Endothelial cell of umbilical vein (primary cell): ENCODE measurements at regions not wholly inside any gene's neighbourhood (a gene's known extent, or its start where the extent isn't known, plus 50 kb on each side); places are given as distances from the start of the nearest gene placed in this dataset.

Source experiments
- BruUV-seq: library from RNA; stranded (reverse); fragments of 400-500 nt; replicated peaks from 2 replicates; lab custom pipeline; 2021; lab: Mats Ljungman, UMichigan
- CTCF ChIA-PET: fragments of 300-600, 350-600 bp; sonication (Branson Sonifier 250); formaldehyde crosslinking; loops from one replicate; lab custom pipeline; 2021; ENCODE audit warnings: antibody characterized with exemption, inconsistent platforms; lab: Charles Lee
- POLR2A ChIA-PET: fragments of 300-600, 350-600 bp; sonication (Branson Sonifier 250); formaldehyde crosslinking; loops from one replicate; lab custom pipeline; 2021; ENCODE audit warnings: antibody characterized with exemption, inconsistent platforms; lab: Charles Lee
- DNase-seq: peaks from one replicate; pipeline ENCODE4 v3.0.0-alpha.2; 2011; ENCODE audit warnings: low read depth, low spot score
- FAIRE-seq: peaks from 2 replicates; lab custom pipeline; 2011; peaks lifted over from hg19 to GRCh38; lab: Jason Lieb, UNC
- H2AFZ ChIP-seq: 2 replicates; pipeline ENCODE4 v1.6.0; 2012; ENCODE audit warnings: low read depth, low read length, control low read depth, inconsistent platforms
- H3K27ac ChIP-seq: 2 replicates; pipeline ENCODE4 v1.5.1; 2011; ENCODE audit warnings: low read depth, mild to moderate bottlenecking, control low read depth, low read length, moderate library complexity; ENCODE audit not compliant: insufficient read depth
- H3K27me3 ChIP-seq, 2 experiments: 2 replicates each; pipeline versions ENCODE4 v1.6.0 to v1.6.1; 2011; ENCODE audit warnings: low read length in 2 of 2, mixed read lengths in 1 of 2; ENCODE audit not compliant: control insufficient read depth in 2 of 2, insufficient read depth in 2 of 2
- H3K36me3 ChIP-seq, 2 experiments: 2 replicates in 1 of 2; 3 replicates in 1 of 2; pipeline ENCODE4 v1.5.1; 2011; ENCODE audit warnings: low read length in 2 of 2, mild to moderate bottlenecking in 1 of 2, moderate library complexity in 1 of 2; ENCODE audit not compliant: control insufficient read depth in 2 of 2, insufficient read depth in 2 of 2; ENCODE audit errors: extremely low read depth in 1 of 2
- H3K4me1 ChIP-seq: 3 replicates; pipeline ENCODE4 v1.5.1; 2011; ENCODE audit warnings: mild to moderate bottlenecking, low read length; ENCODE audit not compliant: control insufficient read depth, insufficient read depth; ENCODE audit errors: extremely low read depth
- H3K4me2 ChIP-seq: 2 replicates; pipeline ENCODE4 v1.6.1; 2011; ENCODE audit warnings: low read length, control low read depth, mixed read lengths; ENCODE audit not compliant: insufficient read depth
- H3K4me3 ChIP-seq, 3 experiments: fragments of 200-600 bp in 1 of 3; sonication (generic), shearing (Covaris generic) in 1 of 3; replicated peaks in 1 of 3; 2 replicates each; pipeline ENCODE4 v1.5.1; 2011 to 2016; ENCODE audit warnings: control low read depth in 3 of 3, low read length in 3 of 3, mild to moderate bottlenecking in 2 of 3, inconsistent platforms in 1 of 3, low read depth in 1 of 3, moderate library complexity in 1 of 3; ENCODE audit not compliant: insufficient read depth in 1 of 3
- H3K79me2 ChIP-seq: 2 replicates; pipeline ENCODE4 v1.6.0; 2012; ENCODE audit warnings: low read length, inconsistent platforms; ENCODE audit not compliant: control insufficient read depth, insufficient read depth
- H3K9ac ChIP-seq: replicated peaks from 2 replicates; pipeline ENCODE3; 2011; ENCODE audit warnings: low read length, control low read depth; ENCODE audit not compliant: insufficient read depth; ENCODE audit errors: extremely low read depth
- H3K9me1 ChIP-seq: replicated peaks from 3 replicates; pipeline ENCODE4 v1.6.0; 2011; ENCODE audit warnings: mild to moderate bottlenecking, low read length; ENCODE audit not compliant: control insufficient read depth, insufficient read depth; ENCODE audit errors: extremely low read depth
- H3K9me3 ChIP-seq: replicated peaks from 2 replicates; pipeline ENCODE4 v1.5.1; 2012; ENCODE audit warnings: low read length, inconsistent platforms; ENCODE audit not compliant: control insufficient read depth, insufficient read depth
- H4K20me1 ChIP-seq: replicated peaks from 2 replicates; pipeline ENCODE3; 2011; ENCODE audit warnings: mild to moderate bottlenecking, low read length; ENCODE audit not compliant: control insufficient read depth, insufficient read depth; ENCODE audit errors: extremely low read depth
- EZH2 ChIP-seq: IDR thresholded peaks from 2 replicates; pipeline ENCODE4 v1.6.1; 2012; ENCODE audit warnings: borderline replicate concordance, low read depth, mild to moderate bottlenecking, moderate library complexity, low read length, inconsistent platforms; ENCODE audit not compliant: severe bottlenecking
- FOS ChIP-seq: IDR thresholded peaks from 2 replicates; pipeline ENCODE4 v1.6.1; 2011; ENCODE audit warnings: mild to moderate bottlenecking, low read length, moderate library complexity, borderline replicate concordance; ENCODE audit not compliant: insufficient read depth
- JUN ChIP-seq: IDR thresholded peaks from 2 replicates; pipeline ENCODE4 v1.6.1; 2011; ENCODE audit warnings: borderline replicate concordance, low read depth; ENCODE audit not compliant: insufficient read length, insufficient read depth
- POLR2A ChIP-seq: IDR thresholded peaks from 2 replicates; pipeline ENCODE4 v1.6.1; 2012; ENCODE audit warnings: low read depth, mild to moderate bottlenecking, control low read depth, low read length
- POLR2AphosphoS5 ChIP-seq: IDR thresholded peaks from 2 replicates; pipeline ENCODE4 v1.6.1; 2012; ENCODE audit warnings: low read depth, mild to moderate bottlenecking, control low read depth, low read length, moderate library complexity; ENCODE audit not compliant: insufficient read depth
- dilution Hi-C: fragments of 300-500 bp; cut with MboI; formaldehyde crosslinking; loops from one replicate; pipeline ENCODE4 v1.15.0; 2019; ENCODE audit warnings: low sequenced_read_pairs; ENCODE audit not compliant: extremely low pct_ligation_motif_present
- intact Hi-C: fragments of 100-400 bp; cut with micrococcal nuclease; formaldehyde crosslinking; loops from one replicate; pipeline ENCODE4 v1.10.0; 2022
- TF ChIP-seq, protein P1 (sequence below), 2 donors: IDR thresholded peaks; 1 replicate in 1 of 2; 2 replicates in 1 of 2; pipeline ENCODE4 v1.5.1; 2011; ENCODE audit warnings: low read length in 2 of 2, mild to moderate bottlenecking in 2 of 2, moderate library complexity in 2 of 2, control low read depth in 1 of 2, inconsistent platforms in 1 of 2, low read depth in 1 of 2; ENCODE audit not compliant: insufficient read depth in 1 of 2; ENCODE audit errors: extremely low read depth in 1 of 2
- TF ChIP-seq, protein P2 (sequence below): IDR thresholded peaks from 2 replicates; pipeline ENCODE4 v1.6.1; 2011; ENCODE audit not compliant: insufficient read depth, insufficient read length

DNA sequence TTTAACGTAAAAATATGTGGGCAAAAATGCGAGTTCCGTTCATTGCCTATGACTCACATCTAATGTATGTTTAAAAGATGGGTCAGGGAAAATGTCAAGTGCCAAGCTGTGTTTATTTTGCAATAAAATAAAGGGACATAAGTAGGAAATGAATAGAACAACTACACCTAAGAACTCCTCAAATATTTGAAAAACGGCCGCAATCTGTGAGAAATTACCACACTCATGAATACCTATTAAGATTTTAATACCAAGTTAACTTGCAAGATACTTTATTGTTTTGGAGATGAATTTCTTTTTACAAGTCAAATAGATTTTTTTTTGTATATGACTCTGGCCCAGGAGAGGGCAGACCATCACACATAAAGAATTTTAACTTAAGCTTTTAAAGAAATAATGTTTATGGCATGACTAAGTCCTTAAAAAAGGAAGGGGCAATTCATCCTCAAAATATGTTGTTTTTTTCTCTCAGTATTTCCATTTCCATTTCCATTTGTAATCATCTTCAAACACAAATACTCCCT is 152.7 kb downstream of the SUCNR1 start:
- Histone ChIP-seq H2AFZ (no peak overlapping the region), H3K9me1 (no peaks in the 10 kb centered on the region), H3K9ac (peak overlapping the region; percentile 69), H3K4me1 (peaks cover 41% of the 10 kb centered on the region), H4K20me1 (no peaks in the 10 kb centered on the region), H3K4me3 (peak overlapping the region in 1 of 3 experiments; percentile 41), H3K27me3 (no peaks in the 10 kb centered on the region), H3K27ac (peak overlapping the region; percentile 89), H3K79me2 (no peaks in the 10 kb centered on the region), H3K9me3 (no peaks in the 10 kb centered on the region), H3K4me2 (peak overlapping the region; percentile 73), H3K36me3 (no peaks in the 10 kb centered on the region)
- intact Hi-C loops = loop anchor here (1.0 to 2.0 kb wide), 8 partner anchors 21 to 419 kb away; partner anchors contain the start of gene MBNL1
- POLR2A ChIA-PET = interaction anchor here (0.7 to 0.9 kb wide), 2 partner anchors 243 to 303 kb away, joined by 3 read pairs; partner anchors contain the start of gene MBNL1
- TSS peak; percentile 47 for BruUV-seq
- peak; percentile 95 for DNase-seq
- dilution Hi-C loops = no loop called here
- TF ChIP-seq FOS = peak; percentile 66
- TF ChIP-seq POLR2A = peak; percentile 45
- TF ChIP-seq, protein P1, sequence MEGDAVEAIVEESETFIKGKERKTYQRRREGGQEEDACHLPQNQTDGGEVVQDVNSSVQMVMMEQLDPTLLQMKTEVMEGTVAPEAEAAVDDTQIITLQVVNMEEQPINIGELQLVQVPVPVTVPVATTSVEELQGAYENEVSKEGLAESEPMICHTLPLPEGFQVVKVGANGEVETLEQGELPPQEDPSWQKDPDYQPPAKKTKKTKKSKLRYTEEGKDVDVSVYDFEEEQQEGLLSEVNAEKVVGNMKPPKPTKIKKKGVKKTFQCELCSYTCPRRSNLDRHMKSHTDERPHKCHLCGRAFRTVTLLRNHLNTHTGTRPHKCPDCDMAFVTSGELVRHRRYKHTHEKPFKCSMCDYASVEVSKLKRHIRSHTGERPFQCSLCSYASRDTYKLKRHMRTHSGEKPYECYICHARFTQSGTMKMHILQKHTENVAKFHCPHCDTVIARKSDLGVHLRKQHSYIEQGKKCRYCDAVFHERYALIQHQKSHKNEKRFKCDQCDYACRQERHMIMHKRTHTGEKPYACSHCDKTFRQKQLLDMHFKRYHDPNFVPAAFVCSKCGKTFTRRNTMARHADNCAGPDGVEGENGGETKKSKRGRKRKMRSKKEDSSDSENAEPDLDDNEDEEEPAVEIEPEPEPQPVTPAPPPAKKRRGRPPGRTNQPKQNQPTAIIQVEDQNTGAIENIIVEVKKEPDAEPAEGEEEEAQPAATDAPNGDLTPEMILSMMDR (IDR thresholded peaks at IDR 0.05; ENCODE audit: extremely low read depth in 1 of 2, insufficient read depth in 1 of 2, low read depth in 1 of 2, low read length in 2 of 2) = peak; percentile 16 to 19
- TF ChIP-seq POLR2AphosphoS5 = peak; percentile 27
- TF ChIP-seq JUN = peak; percentile 89
- TF ChIP-seq, protein P2, sequence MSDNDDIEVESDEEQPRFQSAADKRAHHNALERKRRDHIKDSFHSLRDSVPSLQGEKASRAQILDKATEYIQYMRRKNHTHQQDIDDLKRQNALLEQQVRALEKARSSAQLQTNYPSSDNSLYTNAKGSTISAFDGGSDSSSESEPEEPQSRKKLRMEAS = no peak
- no peak for TF ChIP-seq EZH2
- peak; percentile 78 for FAIRE-seq
- CTCF ChIA-PET = interaction anchor here (0.6 to 2.6 kb wide), 32 partner anchors 13 to 774 kb away, joined by 3 to 16 read pairs (median 4); partner anchors contain the start of gene MBNL1
